ENCODE measurements at regions not wholly inside any gene's neighbourhood (a gene's known extent, or its start where the extent isn't known, plus 50 kb on each side); places are given as distances from the start of the nearest gene placed in this dataset.

DNA sequence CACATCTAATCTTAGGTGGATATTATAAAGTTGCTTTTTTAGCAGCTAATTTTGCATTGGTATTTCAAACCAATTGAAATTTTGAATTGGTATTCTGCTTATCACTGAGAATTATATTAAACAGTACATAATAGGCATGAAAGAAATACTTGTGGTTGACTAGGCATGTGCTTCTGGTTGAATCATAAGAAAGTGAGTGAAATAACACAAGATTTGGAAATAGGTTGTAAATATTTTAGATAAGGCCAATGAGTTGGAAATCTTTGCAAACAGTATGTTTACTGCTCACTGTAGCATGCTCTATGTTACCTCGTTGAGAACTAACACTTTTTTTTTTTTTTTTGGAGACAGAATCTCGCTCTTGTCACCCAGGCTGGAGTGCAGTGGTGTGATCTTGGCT is 66.8 kb upstream of the RFC3 start:
- no peak for DNase-seq (ENCODE audit: low read depth)

- no peak for DNase-seq (ENCODE audit: low read depth)
Measured at GRCh38 chr13:33752094-33752493, 65.9 kb upstream of the RFC3 start.

DNA sequence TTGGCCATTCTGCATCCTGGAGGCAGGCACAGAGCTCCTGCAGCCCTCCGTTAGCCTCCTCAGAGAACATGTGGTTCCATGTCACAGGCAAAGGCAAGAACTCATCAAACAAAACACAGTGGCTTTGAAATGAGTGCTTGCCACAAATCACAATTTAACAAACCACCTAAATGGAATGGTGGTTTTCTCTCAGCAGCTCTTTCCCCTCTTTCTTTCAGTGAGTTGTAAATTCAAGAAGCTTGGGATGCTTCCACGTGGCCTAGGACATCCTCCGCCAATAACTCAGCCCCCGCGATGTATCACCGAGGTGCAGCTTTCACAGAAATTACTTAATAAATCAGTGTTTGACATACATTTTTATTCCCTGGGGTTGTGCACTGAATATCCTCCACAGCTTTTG is 65.4 kb upstream of the RFC3 start:
- no peak for DNase-seq (ENCODE audit: low read depth)

GRCh38 chr13:33756929-33757328 is 61.0 kb upstream of the RFC3 start:
- no peak for DNase-seq (ENCODE audit: low read depth)

GRCh38 chr13:33757713-33758112 is 60.2 kb upstream of the RFC3 start:
- no peak for DNase-seq (ENCODE audit: low read depth)

GRCh38 chr13:33758113-33758512 is 59.8 kb upstream of the RFC3 start:
- no peak for DNase-seq (ENCODE audit: low read depth)

DNA sequence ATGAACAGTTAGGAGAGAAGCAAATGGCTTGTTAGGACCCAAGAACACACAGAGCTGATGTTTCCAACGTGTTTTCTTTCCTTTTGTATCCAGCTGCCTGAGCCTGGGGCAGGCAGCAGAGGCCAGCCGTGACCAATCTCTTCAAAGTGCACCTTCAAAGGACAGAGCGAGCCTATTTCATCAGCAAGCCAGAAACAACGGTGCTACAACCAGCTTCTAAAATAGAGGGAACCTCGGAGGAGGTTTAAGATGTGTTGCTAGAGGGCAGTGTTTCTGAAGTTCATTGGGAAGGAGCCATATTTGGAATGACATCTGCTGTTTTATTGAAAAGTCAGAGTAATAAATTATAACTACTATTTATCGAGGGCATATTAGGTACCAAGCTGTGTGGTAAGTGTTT is 56.2 kb upstream of the RFC3 start:
- no peak for DNase-seq (ENCODE audit: low read depth)

DNA sequence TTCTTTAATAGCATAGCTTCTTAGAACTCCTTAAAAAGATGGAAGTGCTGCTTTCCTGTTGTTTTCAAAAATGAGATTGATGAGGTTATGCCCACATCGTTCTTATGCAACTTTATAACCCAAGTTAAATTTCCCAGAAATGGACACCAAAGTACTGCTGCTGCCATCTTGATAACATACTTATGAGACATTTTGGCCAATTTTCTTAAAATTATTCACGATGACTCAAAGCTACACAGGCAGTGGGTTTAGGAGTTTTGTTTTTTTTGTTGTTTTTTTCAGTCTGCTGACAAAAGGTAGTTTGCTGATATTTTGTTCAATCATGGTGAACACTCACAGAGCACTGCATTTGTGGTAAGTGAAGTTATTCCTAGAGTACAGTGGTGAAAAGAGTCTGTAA is 54.9 kb upstream of the RFC3 start:
- no peak for DNase-seq (ENCODE audit: low read depth)

GRCh38 chr13:33764716-33765115 is 53.2 kb upstream of the RFC3 start:
- no peak for DNase-seq (ENCODE audit: low read depth)

- DNase-seq (ENCODE audit: low read depth) = no peak
Measured at GRCh38 chr13:33766329-33767123, 51.4 kb upstream of the RFC3 start.

GRCh38 chr13:33767140-33767539 is 50.8 kb upstream of the RFC3 start:
- no peak for DNase-seq (ENCODE audit: low read depth)

Measured in stimulated activated CD4-positive, alpha-beta T cell treated with anti-CD3 and anti-CD28 coated beads, Interleukin-2, amount 100 ng/mL, for 4 hours (primary cell).